Neural crest cell (in vitro differentiated cells): ENCODE measurements at regions not wholly inside any gene's neighbourhood (a gene's known extent, or its start where the extent isn't known, plus 50 kb on each side); places are given as distances from the start of the nearest gene placed in this dataset.
A peak's percentile ranks its signal among the peaks of the same experiment; 100 is the strongest.

Experiments
- DNase-seq: peaks from one replicate; pipeline ENCODE4 v3.0.0; 2021; ENCODE audit warnings: low read depth, mixed read lengths, low spot score
- H3K27ac Mint-ChIP-seq: one replicate; pipeline ENCODE4 v1.8.0; 2021; ENCODE audit warnings: mild to moderate bottlenecking, mixed read lengths; ENCODE audit not compliant: unreplicated experiment
- H3K27me3 Mint-ChIP-seq: 2 replicates; pipeline ENCODE4 v1.8.0; 2021; ENCODE audit warnings: low read depth, mild to moderate bottlenecking, mixed read lengths
- H3K36me3 Mint-ChIP-seq: 2 replicates; pipeline ENCODE4 v1.8.0; 2021; ENCODE audit warnings: low read depth, mild to moderate bottlenecking, mixed read lengths
- H3K4me1 Mint-ChIP-seq: 2 replicates; pipeline ENCODE4 v1.8.0; 2021; ENCODE audit warnings: mixed read lengths
- H3K4me3 Mint-ChIP-seq: one replicate; pipeline ENCODE4 v1.8.0; 2021; ENCODE audit warnings: mild to moderate bottlenecking, mixed read lengths
- H3K9me3 Mint-ChIP-seq: 2 replicates; pipeline ENCODE4 v1.8.0; 2021; ENCODE audit warnings: mixed read lengths
- CTCF ChIP-seq: fragments of 200-600 bp; sonication (generic); conservative IDR thresholded peaks from 2 replicates; pipeline ENCODE4 v1.5.0; 2021; ENCODE audit warnings: antibody characterized with exemption, mild to moderate bottlenecking

- no peaks in the 10 kb centered on the region for H3K4me1 Mint-ChIP-seq
- no peak overlapping the region for H3K27ac Mint-ChIP-seq
- peaks cover 9% of the 10 kb centered on the region for H3K9me3 Mint-ChIP-seq
- DNase-seq: no peak
- TF ChIP-seq CTCF: no peak
- H3K36me3 Mint-ChIP-seq: peaks cover 11% of the 10 kb centered on the region
- H3K4me3 Mint-ChIP-seq: no peak overlapping the region
- H3K27me3 Mint-ChIP-seq: no peaks in the 10 kb centered on the region
These were observed 302.7 kb upstream of the KCNMB2 start for GRCh38 chr3:178233371-178234071.

GRCh38 chr3:178236555-178237277 is 299.5 kb upstream of the KCNMB2 start:
- no peak overlapping the region for H3K27ac Mint-ChIP-seq
- no peak overlapping the region for H3K4me3 Mint-ChIP-seq
- no peaks in the 10 kb centered on the region for H3K4me1 Mint-ChIP-seq
- no peak for TF ChIP-seq CTCF
- H3K9me3 Mint-ChIP-seq: peaks cover 8% of the 10 kb centered on the region
- no peaks in the 10 kb centered on the region for H3K27me3 Mint-ChIP-seq
- peaks cover 9% of the 10 kb centered on the region for H3K36me3 Mint-ChIP-seq
- no peak for DNase-seq

GRCh38 chr3:178238179-178238578 is 298.1 kb upstream of the KCNMB2 start:
- H3K4me3 Mint-ChIP-seq: no peak overlapping the region
- H3K27me3 Mint-ChIP-seq: no peaks in the 10 kb centered on the region
- H3K9me3 Mint-ChIP-seq: peaks cover 8% of the 10 kb centered on the region
- H3K36me3 Mint-ChIP-seq: peaks cover 9% of the 10 kb centered on the region
- H3K4me1 Mint-ChIP-seq: no peaks in the 10 kb centered on the region
- DNase-seq: no peak
- no peak for TF ChIP-seq CTCF
- no peak overlapping the region for H3K27ac Mint-ChIP-seq

GRCh38 chr3:178244733-178245709 is 291.2 kb upstream of the KCNMB2 start:
- H3K4me3 Mint-ChIP-seq: no peak overlapping the region
- no peak for DNase-seq
- H3K4me1 Mint-ChIP-seq: peaks cover 15% of the 10 kb centered on the region
- peaks cover 8% of the 10 kb centered on the region for H3K9me3 Mint-ChIP-seq
- H3K27ac Mint-ChIP-seq: peak overlapping the region; percentile 68
- H3K27me3 Mint-ChIP-seq: no peaks in the 10 kb centered on the region
- H3K36me3 Mint-ChIP-seq: peaks cover 8% of the 10 kb centered on the region
- TF ChIP-seq CTCF: no peak

DNA sequence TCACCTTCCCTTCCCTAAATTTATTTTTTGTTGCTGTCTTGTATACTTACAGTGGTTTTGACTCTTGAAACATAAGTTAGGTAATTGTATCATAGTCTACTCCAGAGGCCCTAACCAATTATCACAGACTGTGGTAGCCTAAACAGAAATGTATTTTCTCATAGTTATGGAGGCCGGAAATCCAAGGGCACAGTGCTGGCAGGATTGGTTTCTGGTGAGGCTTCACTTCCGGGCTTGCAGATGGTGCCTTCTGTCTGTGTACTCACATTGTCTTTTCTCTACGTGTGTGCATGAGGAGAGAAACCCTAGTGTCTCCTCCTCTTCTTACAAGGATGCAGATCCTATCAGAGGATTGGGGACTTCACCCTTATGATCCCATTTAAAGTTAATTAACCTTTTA is 290.2 kb upstream of the KCNMB2 start:
- TF ChIP-seq CTCF: no peak
- Mint-ChIP-seq H3K27me3 (no peaks in the 10 kb centered on the region), H3K27ac (no peak overlapping the region), H3K36me3 (peaks cover 1% of the 10 kb centered on the region), H3K4me1 (peaks cover 15% of the 10 kb centered on the region), H3K4me3 (no peak overlapping the region), H3K9me3 (no peaks in the 10 kb centered on the region)
- no peak for DNase-seq
